ENCODE measurements at regions not wholly inside any gene's neighbourhood (a gene's known extent, or its start where the extent isn't known, plus 50 kb on each side); places are given as distances from the start of the nearest gene placed in this dataset.

DNA sequence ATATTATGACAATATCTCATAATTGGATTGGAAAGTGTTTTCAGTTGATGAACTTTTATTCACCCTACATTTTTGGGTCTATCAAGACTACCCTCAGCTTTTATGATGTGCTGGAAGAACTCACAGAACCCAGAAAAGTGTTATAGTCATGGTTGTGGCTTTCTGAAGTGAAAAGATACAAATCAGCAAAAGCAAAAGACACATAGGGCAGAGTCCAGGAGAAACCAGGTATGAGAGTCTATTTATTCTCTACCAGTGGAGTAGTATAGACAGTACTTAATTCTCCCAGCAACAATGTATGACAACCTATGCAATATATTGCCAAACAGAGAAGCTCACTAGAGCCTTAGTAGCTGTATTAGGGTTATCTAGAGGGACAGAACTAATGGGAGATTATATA, 280.4 kb upstream of the TTC14 start:
- DNase-seq (ENCODE audit: low read depth, low spot score), result no peak
- CTCF ChIA-PET, result no interaction called here
- POLR2A ChIA-PET, result no interaction called here
- H3K4me3 ChIP-seq (ENCODE audit: low read depth, low read length), result no peak overlapping the region
- TF ChIP-seq, protein P1, sequence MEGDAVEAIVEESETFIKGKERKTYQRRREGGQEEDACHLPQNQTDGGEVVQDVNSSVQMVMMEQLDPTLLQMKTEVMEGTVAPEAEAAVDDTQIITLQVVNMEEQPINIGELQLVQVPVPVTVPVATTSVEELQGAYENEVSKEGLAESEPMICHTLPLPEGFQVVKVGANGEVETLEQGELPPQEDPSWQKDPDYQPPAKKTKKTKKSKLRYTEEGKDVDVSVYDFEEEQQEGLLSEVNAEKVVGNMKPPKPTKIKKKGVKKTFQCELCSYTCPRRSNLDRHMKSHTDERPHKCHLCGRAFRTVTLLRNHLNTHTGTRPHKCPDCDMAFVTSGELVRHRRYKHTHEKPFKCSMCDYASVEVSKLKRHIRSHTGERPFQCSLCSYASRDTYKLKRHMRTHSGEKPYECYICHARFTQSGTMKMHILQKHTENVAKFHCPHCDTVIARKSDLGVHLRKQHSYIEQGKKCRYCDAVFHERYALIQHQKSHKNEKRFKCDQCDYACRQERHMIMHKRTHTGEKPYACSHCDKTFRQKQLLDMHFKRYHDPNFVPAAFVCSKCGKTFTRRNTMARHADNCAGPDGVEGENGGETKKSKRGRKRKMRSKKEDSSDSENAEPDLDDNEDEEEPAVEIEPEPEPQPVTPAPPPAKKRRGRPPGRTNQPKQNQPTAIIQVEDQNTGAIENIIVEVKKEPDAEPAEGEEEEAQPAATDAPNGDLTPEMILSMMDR (IDR thresholded peaks at IDR 0.05; ENCODE audit: insufficient read depth, low read length, missing control alignments), result no peak

DNA sequence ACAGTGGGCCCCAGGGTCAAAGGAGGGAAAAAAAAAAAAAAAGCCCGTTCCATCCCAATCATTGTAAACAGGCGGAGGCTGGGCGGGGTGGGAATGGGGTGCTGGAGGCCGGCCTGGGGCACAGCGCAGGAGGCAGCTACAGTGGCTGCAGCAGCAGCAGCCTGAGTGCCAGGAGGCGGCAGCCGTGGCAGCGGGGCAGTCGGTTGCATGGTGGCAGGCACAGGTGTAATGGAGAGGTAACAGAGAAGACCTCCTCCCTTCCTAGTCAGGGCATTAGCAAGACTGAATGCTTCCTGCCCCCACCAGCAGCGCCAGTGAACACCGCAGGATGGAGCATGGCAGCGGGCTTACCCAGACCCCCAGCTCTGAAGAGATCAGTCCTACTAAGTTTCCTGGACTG, 279.1 kb upstream of the TTC14 start:
- CTCF ChIA-PET, result no interaction called here
- no peak overlapping the region for H3K4me3 ChIP-seq (ENCODE audit: low read depth, low read length)
- TF ChIP-seq, protein P1 (IDR thresholded peaks at IDR 0.05; ENCODE audit: insufficient read depth, low read length, missing control alignments), result no peak
- no peak for DNase-seq (ENCODE audit: low read depth, low spot score)
- POLR2A ChIA-PET, result no interaction called here

DNA sequence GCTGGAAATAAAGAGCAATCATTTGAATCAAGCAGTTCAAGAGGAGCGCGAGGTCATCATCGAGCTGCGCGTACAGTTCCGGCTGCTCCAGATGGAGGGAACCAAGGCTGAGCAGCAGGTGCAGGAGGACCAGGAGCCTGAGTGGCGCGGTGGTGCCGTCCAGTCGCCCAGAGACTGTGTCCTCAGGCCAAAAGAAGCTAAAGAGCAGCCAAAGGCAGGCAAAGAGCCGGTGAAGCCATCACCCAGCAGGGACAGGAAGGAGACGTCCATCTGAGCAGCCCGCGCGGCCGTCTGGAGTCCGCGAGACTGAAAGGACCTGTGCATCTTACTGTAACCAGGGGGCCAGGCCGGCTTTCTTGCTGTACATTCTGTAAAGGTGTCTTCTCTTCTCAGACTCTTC, 277.2 kb upstream of the TTC14 start:
- CTCF ChIA-PET, result no interaction called here
- TF ChIP-seq, protein P1 (IDR thresholded peaks at IDR 0.05; ENCODE audit: insufficient read depth, low read length, missing control alignments), result no peak
- H3K4me3 ChIP-seq (ENCODE audit: low read depth, low read length), result no peak overlapping the region
- POLR2A ChIA-PET, result no interaction called here
- DNase-seq (ENCODE audit: low read depth, low spot score), result no peak

DNA sequence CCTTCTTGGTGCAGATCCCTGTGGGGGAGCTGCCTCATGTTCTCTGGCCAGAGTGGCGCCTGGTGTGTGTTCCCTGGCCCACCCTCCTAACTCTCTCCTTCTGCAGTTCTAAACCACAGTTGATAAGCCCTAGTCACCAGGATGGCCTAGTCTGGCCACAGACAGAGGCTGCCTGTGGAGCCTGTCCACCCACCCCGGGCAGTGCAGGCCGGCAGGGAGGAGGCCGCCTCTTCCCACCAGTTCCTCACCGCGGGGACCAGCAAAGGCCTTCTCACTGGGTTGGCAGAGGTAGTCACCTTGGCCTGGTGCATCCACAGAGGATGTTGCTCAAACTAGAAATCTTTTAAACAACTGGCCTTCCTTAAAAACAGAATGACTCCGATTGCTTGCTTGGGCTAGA, 276.4 kb upstream of the TTC14 start:
- POLR2A ChIA-PET, result no interaction called here
- no peak for DNase-seq (ENCODE audit: low read depth, low spot score)
- TF ChIP-seq, protein P1 (IDR thresholded peaks at IDR 0.05; ENCODE audit: insufficient read depth, low read length, missing control alignments), result no peak
- H3K4me3 ChIP-seq (ENCODE audit: low read depth, low read length), result no peak overlapping the region
- CTCF ChIA-PET, result no interaction called here

DNA sequence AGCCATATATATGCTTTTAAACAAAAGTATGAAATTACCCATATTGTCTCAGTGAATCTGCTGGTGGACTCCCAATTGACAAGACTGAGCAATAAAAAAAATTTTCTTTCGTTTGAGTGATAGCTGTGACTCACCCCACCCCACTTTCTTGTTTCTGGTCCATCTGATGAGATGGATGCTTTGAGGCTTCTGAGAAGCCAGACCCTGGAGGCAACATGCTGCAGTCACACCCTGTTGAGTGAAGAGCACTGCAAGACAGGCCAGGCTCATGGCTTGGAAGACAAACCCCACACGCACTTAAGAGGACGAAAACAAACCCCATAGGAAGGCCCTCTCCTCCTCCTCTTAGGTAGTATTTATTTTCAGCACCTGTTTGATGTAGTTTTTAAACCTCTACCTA, 276.0 kb upstream of the TTC14 start:
- TF ChIP-seq, protein P1 (IDR thresholded peaks at IDR 0.05; ENCODE audit: insufficient read depth, low read length, missing control alignments), result no peak
- CTCF ChIA-PET, result no interaction called here
- H3K4me3 ChIP-seq (ENCODE audit: low read depth, low read length), result no peak overlapping the region
- POLR2A ChIA-PET, result no interaction called here
- no peak for DNase-seq (ENCODE audit: low read depth, low spot score)

DNA sequence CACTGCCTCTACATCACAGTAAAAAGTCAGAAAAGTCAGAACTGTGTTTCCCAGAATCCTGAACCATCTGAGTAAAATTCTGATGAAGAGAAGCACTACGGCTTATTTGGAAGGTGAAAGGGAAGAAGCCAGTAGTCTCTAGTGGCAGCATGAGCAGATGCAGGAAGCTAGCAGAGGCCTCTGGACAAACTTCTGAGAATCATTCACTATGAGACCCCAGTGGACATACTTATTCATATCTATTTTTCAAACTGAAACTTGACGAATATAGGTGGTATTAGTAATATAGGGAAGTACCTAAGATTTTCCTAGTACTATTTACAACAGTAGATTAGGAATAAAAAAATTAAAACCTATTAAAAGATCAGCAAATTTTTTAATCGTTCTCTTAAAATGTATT, 272.8 kb upstream of the TTC14 start:
- H3K4me3 ChIP-seq (ENCODE audit: low read depth, low read length), result no peak overlapping the region
- TF ChIP-seq, protein P1 (IDR thresholded peaks at IDR 0.05; ENCODE audit: insufficient read depth, low read length, missing control alignments), result no peak
- CTCF ChIA-PET, result interaction anchor here (1.2 kb wide), 1 partner anchor 400 kb away, joined by 3 read pairs; no protein-coding TSS in a partner anchor
- POLR2A ChIA-PET, result no interaction called here
- no peak for DNase-seq (ENCODE audit: low read depth, low spot score)

Measured in AG04449 (cell line).